22Rv1 (cell line): ENCODE measurements at regions not wholly inside any gene's neighbourhood (a gene's known extent, or its start where the extent isn't known, plus 50 kb on each side); places are given as distances from the start of the nearest gene placed in this dataset.

Experiments used
- H3K27ac ChIP-seq: fragments of 450-650 bp; 2 replicates; pipeline ENCODE4 v1.5.1; 2017
- CTCF ChIP-seq: fragments of 450-650 bp; IDR thresholded peaks from 2 replicates; pipeline ENCODE4 v1.5.1; 2017; ENCODE audit warnings: mild to moderate bottlenecking
- ZFX ChIP-seq: fragments of 450-650 bp; IDR thresholded peaks from 2 replicates; pipeline ENCODE4 v1.6.1; 2017; ENCODE audit warnings: antibody characterized with exemption, borderline replicate concordance

GRCh38 chr6:146893690-146894089 lies 294.9 kb downstream of the ADGB start:
- no peak overlapping the region for H3K27ac ChIP-seq
- no peak for TF ChIP-seq CTCF
- TF ChIP-seq ZFX, result no peak

DNA sequence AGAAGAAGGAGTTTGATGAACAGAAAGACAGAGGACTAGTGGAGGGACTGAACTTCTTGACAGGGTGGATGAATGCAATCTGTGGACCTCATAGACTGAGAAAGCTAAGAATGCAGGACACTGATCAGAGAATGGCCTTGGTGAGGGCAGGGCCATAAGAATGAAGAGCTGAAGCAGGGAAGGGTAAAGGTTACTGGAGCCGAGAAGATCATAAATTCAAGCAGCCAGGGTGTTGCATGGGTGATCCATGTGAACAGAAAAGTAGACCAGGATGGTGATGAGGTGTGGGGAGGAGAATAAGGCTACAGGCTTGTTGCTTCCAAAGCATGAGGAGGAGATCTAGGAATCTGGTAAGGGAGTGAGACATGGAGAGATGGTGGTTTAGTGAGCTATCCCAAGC lies 295.9 kb downstream of the ADGB start:
- H3K27ac ChIP-seq, result no peak overlapping the region
- TF ChIP-seq ZFX (no peak), CTCF (no peak)

GRCh38 chr6:146895101-146895771 lies 296.5 kb downstream of the ADGB start:
- TF ChIP-seq ZFX (no peak), CTCF (no peak)
- no peak overlapping the region for H3K27ac ChIP-seq

- no peak overlapping the region for H3K27ac ChIP-seq
- TF ChIP-seq ZFX (no peak), CTCF (no peak)
Measured at GRCh38 chr6:146895772-146896061, 296.9 kb downstream of the ADGB start.

DNA sequence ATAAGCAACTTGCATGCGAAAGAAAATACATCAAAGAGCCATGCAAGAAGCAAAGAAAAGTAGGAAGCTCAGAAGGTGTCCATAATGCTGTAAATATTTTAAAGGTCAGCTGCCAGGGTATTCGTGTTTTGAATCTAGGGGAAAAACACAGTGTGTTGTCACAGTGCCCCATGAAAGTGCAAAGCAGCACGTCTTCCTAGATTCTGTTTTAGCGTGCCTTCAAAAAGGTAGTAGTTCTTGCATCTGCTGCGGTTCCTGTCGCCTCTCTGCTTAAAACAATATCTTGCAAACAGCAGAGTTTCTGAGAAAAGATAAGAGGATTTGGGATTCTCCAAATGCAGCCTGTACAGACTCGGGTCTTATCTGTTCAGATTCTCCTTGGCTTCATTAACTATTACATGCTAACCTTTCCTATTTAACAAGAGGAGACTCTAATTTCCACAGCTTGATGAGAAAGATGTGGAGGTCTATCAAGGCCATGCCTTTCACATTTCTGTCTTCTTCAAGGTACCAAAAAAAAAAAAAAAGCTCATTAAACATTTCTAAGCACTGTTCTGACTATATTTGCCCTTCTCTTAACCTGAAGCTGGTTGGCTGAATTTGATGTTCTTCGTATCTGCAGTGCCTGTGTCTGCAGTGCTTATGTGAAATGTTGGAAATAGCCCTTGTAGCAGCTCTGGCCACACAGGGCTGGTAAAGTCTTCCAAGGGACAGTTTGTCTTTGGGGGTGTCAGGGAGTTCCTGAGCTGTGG lies 297.5 kb downstream of the ADGB start:
- H3K27ac ChIP-seq, result no peak overlapping the region
- no peak for TF ChIP-seq CTCF
- TF ChIP-seq ZFX, result no peak

- TF ChIP-seq ZFX (no peak), CTCF (no peak)
- H3K27ac ChIP-seq, result no peak overlapping the region
Measured at GRCh38 chr6:146896960-146897701, 298.4 kb downstream of the ADGB start.
